GM23248 (cell line): ENCODE measurements at regions not wholly inside any gene's neighbourhood (a gene's known extent, or its start where the extent isn't known, plus 50 kb on each side); places are given as distances from the start of the nearest gene placed in this dataset.
"Not testable (repeated sequence)": the region's sequence is repeated elsewhere in the genome, so short reads cannot be mapped to it uniquely, and the experiment has no call there.

Source experiments
- EZH2 ChIP-seq: fragments of 200-600 bp; sonication (generic); IDR thresholded peaks from 2 replicates; pipeline ENCODE4 v1.6.1; 2018; ENCODE audit warnings: antibody characterized with exemption, mild to moderate bottlenecking; ENCODE audit not compliant: insufficient read depth, poor library complexity, severe bottlenecking
- EZH2phosphoT487 ChIP-seq: fragments of 200-600 bp; sonication (generic); IDR thresholded peaks from 2 replicates; pipeline ENCODE4 v1.6.1; 2018; ENCODE audit warnings: antibody characterized with exemption, moderate library complexity, mild to moderate bottlenecking, low read depth; ENCODE audit not compliant: insufficient read depth

GRCh38 chr11:22528612-22529429 lies 96.8 kb downstream of the FANCF start:
- not testable (repeated sequence) for TF ChIP-seq EZH2phosphoT487, EZH2
